CD14-positive monocyte (primary cell): ENCODE measurements at regions not wholly inside any gene's neighbourhood (a gene's known extent, or its start where the extent isn't known, plus 50 kb on each side); places are given as distances from the start of the nearest gene placed in this dataset.

Experiments
- DNase-seq, 3 donors: peaks; one replicate each; pipeline ENCODE4 v3.0.0-alpha.2; 2011 to 2022
- H2AFZ ChIP-seq: 2 replicates; pipeline ENCODE4 v1.6.0; 2012; ENCODE audit warnings: mild to moderate bottlenecking, low read depth, low read length, inconsistent platforms; ENCODE audit not compliant: insufficient read depth, poor library complexity, severe bottlenecking
- H3K27ac ChIP-seq, 2 donors: 1 replicate in 1 of 2; 2 replicates in 1 of 2; pipeline ENCODE4 v1.5.1; 2012 to 2013; ENCODE audit warnings: low read length in 2 of 2, control low read depth in 1 of 2, inconsistent platforms in 1 of 2, low read depth in 1 of 2, mild to moderate bottlenecking in 1 of 2
- H3K27me3 ChIP-seq, 2 donors: one replicate each; pipeline versions ENCODE4 v1.6.0 to v1.6.1; 2011 to 2013; ENCODE audit warnings: low read length in 2 of 2; ENCODE audit not compliant: control insufficient read depth in 2 of 2, insufficient read depth in 2 of 2
- H3K36me3 ChIP-seq, 2 donors: replicated peaks in 1 of 2; 1 replicate in 1 of 2; 2 replicates in 1 of 2; pipeline versions ENCODE4 v1.5.1 to v1.6.1; 2012 to 2013; ENCODE audit warnings: low read length in 2 of 2, control low read depth in 1 of 2, inconsistent platforms in 1 of 2, mild to moderate bottlenecking in 1 of 2; ENCODE audit not compliant: insufficient read depth in 2 of 2, control insufficient read depth in 1 of 2
- H3K4me1 ChIP-seq, 2 donors: 1 replicate in 1 of 2; 2 replicates in 1 of 2; pipeline versions ENCODE4 v1.5.1 to v1.6.1; 2012 to 2013; ENCODE audit warnings: low read length in 2 of 2, control low read depth in 1 of 2, inconsistent platforms in 1 of 2, mild to moderate bottlenecking in 1 of 2, moderate library complexity in 1 of 2; ENCODE audit not compliant: insufficient read depth in 2 of 2, control insufficient read depth in 1 of 2
- H3K4me2 ChIP-seq: replicated peaks from 2 replicates; pipeline ENCODE3; 2012; ENCODE audit warnings: low read length, moderate library complexity, mild to moderate bottlenecking; ENCODE audit not compliant: poor library complexity, severe bottlenecking; ENCODE audit errors: extremely low read depth
- H3K4me3 ChIP-seq, 3 experiments: fragments of 200-600 bp in 1 of 3; sonication (generic) in 1 of 3; replicated peaks in 1 of 3; 1 replicate in 2 of 3; 2 replicates in 1 of 3; pipeline ENCODE4 v1.5.1; 2011 to 2013; ENCODE audit warnings: low read length in 3 of 3, mild to moderate bottlenecking in 3 of 3, control low read depth in 2 of 3, low read depth in 2 of 3, inconsistent platforms in 1 of 3, moderate library complexity in 1 of 3
- H3K79me2 ChIP-seq: 2 replicates; pipeline ENCODE4 v1.6.0; 2012; ENCODE audit warnings: mild to moderate bottlenecking, control low read depth, inconsistent platforms, low read length, moderate library complexity; ENCODE audit not compliant: insufficient read depth
- H3K9ac ChIP-seq: 2 replicates; pipeline ENCODE4 v1.6.0; 2017; ENCODE audit warnings: low read length, mild to moderate bottlenecking; ENCODE audit not compliant: insufficient read depth, poor library complexity, severe bottlenecking
- H3K9me3 ChIP-seq, 2 donors: replicated peaks in 1 of 2; 1 replicate in 1 of 2; 2 replicates in 1 of 2; pipeline versions ENCODE4 v1.5.1 to v1.6.1; 2012 to 2013; ENCODE audit warnings: low read length in 2 of 2, control low read depth in 1 of 2; ENCODE audit not compliant: control insufficient read depth in 1 of 2, insufficient read depth in 1 of 2
- H4K20me1 ChIP-seq: 2 replicates; pipeline ENCODE4 v1.6.0; 2012; ENCODE audit warnings: mild to moderate bottlenecking, low read length, control low read depth, moderate library complexity; ENCODE audit not compliant: insufficient read depth
- H3K27ac Mint-ChIP-seq, 7 donors: one replicate each; pipeline ENCODE4 v1.8.0; 2020; ENCODE audit warnings: mild to moderate bottlenecking in 7 of 7, mixed read lengths in 7 of 7, moderate library complexity in 6 of 7, inconsistent platforms in 2 of 7
- H3K27me3 Mint-ChIP-seq, 3 donors: one replicate each; pipeline ENCODE4 v1.8.0; 2021 to 2022; ENCODE audit warnings: low read depth in 3 of 3, mild to moderate bottlenecking in 3 of 3, mixed read lengths in 3 of 3, moderate library complexity in 3 of 3, inconsistent platforms in 1 of 3
- H3K36me3 Mint-ChIP-seq, 2 donors: one replicate each; pipeline ENCODE4 v1.8.0; 2020; ENCODE audit warnings: mixed read lengths in 2 of 2, inconsistent platforms in 1 of 2, mild to moderate bottlenecking in 1 of 2
- H3K4me1 Mint-ChIP-seq: one replicate; pipeline ENCODE4 v1.8.0; 2020; ENCODE audit warnings: mild to moderate bottlenecking, mixed read lengths
- H3K4me3 Mint-ChIP-seq, 2 donors: one replicate each; pipeline ENCODE4 v1.8.0; 2020; ENCODE audit warnings: mild to moderate bottlenecking in 2 of 2, mixed read lengths in 2 of 2, moderate library complexity in 1 of 2
- H3K9me3 Mint-ChIP-seq, 7 donors: one replicate each; pipeline ENCODE4 v1.8.0; 2020 to 2022; ENCODE audit warnings: mixed read lengths in 7 of 7, mild to moderate bottlenecking in 6 of 7, moderate library complexity in 6 of 7, inconsistent platforms in 2 of 7
- CTCF ChIP-seq: fragments of 200-600 bp; IDR thresholded peaks from one replicate; pipeline ENCODE4 v1.8.0; 2022; ENCODE audit warnings: antibody characterized with exemption, mild to moderate bottlenecking
- WGBS: methylation state at CpG from one replicate; pipeline ENCODE4 v1.1.5; 2013; ENCODE audit warnings: missing lambda C conversion rate; ENCODE audit not compliant: insufficient coverage; 5-methylcytosine and 5-hydroxymethylcytosine counted together
- intact Hi-C, 2 donors: fragments of 100-400 bp; cut with micrococcal nuclease; formaldehyde crosslinking; loops; one replicate each; pipeline versions ENCODE4 v1.15.0 to v1.15.1; 2023

- no peaks in the 10 kb centered on the region for H4K20me1 ChIP-seq
- WGBS, result 100% methylated on average over 3 of the region's 6 CpGs
- H3K9me3 ChIP-seq, result no peaks in the 10 kb centered on the region
- Mint-ChIP-seq H3K36me3 (no peaks in the 10 kb centered on the region), H3K4me1 (peaks cover 36% of the 10 kb centered on the region), H3K27me3 (no peaks in the 10 kb centered on the region), H3K27ac (peak overlapping the region in 4 of 7 donors; percentile 73 to 83 (median 80)), H3K9me3 (peaks cover 0 to 2% (median 0%) of the 10 kb centered on the region in 7 donors), H3K4me3 (peak overlapping the region; percentile 73 to 89)
- peak overlapping the region; percentile 82 for H2AFZ ChIP-seq
- H3K9ac ChIP-seq, result peak overlapping the region; percentile 41
- H3K36me3 ChIP-seq, result no peaks in the 10 kb centered on the region
- H3K4me1 ChIP-seq, result peaks cover 26 to 28% of the 10 kb centered on the region in 2 donors
- no peak for DNase-seq
- H3K79me2 ChIP-seq, result no peaks in the 10 kb centered on the region
- no peaks in the 10 kb centered on the region for H3K27me3 ChIP-seq
- no peak for TF ChIP-seq CTCF
- intact Hi-C loops, result no loop called here
- peak overlapping the region; percentile 66 for H3K4me2 ChIP-seq
- H3K27ac ChIP-seq, result peak overlapping the region in 1 of 2 donors; percentile 68
- peak overlapping the region in 2 of 3 experiments; percentile 44 to 71 for H3K4me3 ChIP-seq
These were observed 229.1 kb upstream of the JARID2 start for GRCh38 chr6:15016813-15017212.

- H3K4me2 ChIP-seq, result peak overlapping the region; percentile 66
- no peaks in the 10 kb centered on the region for H3K79me2 ChIP-seq
- Mint-ChIP-seq H3K4me1 (peaks cover 38% of the 10 kb centered on the region), H3K27ac (peak overlapping the region in 6 of 7 donors; percentile 64 to 83 (median 80)), H3K36me3 (no peaks in the 10 kb centered on the region), H3K27me3 (peaks cover 0 to 2% (median 0%) of the 10 kb centered on the region in 3 donors), H3K4me3 (peak overlapping the region; percentile 73 to 89), H3K9me3 (peaks cover 0 to 2% (median 0%) of the 10 kb centered on the region in 7 donors)
- peak overlapping the region; percentile 29 to 71 (median 44) for H3K4me3 ChIP-seq
- DNase-seq, result peak; percentile 37 to 57 (median 38)
- no peaks in the 10 kb centered on the region for H3K9me3 ChIP-seq
- peak overlapping the region in 1 of 2 donors; percentile 68 for H3K27ac ChIP-seq
- no peak for TF ChIP-seq CTCF
- WGBS, result 30% methylated on average over 7 of the region's 11 CpGs
- H4K20me1 ChIP-seq, result no peaks in the 10 kb centered on the region
- H3K4me1 ChIP-seq, result peaks cover 26 to 28% of the 10 kb centered on the region in 2 donors
- peak overlapping the region; percentile 41 for H3K9ac ChIP-seq
- peak overlapping the region; percentile 82 for H2AFZ ChIP-seq
- no peaks in the 10 kb centered on the region for H3K36me3 ChIP-seq
- intact Hi-C loops, result no loop called here
- H3K27me3 ChIP-seq, result no peaks in the 10 kb centered on the region
These were observed 228.6 kb upstream of the JARID2 start for GRCh38 chr6:15017261-15017660.
